IMR-90 (cell line): ENCODE measurements at regions not wholly inside any gene's neighbourhood (a gene's known extent, or its start where the extent isn't known, plus 50 kb on each side); places are given as distances from the start of the nearest gene placed in this dataset.

ENCODE experiments used
- ATAC-seq: fragments of 200-7000 bp; cut with Tn5 transposase; 2 replicates; pipeline ENCODE4 v1.9.1; 2020; ENCODE audit warnings: low read depth, mild to moderate bottlenecking, moderate library complexity
- BruUV-seq: library from RNA; stranded (reverse); fragments of 400-500 nt; replicated peaks from 2 replicates; lab custom pipeline; 2021; lab: Mats Ljungman, UMichigan
- CTCF ChIA-PET: fragments of 300-600 bp; formaldehyde crosslinking; extraction: SDS; loops from one replicate; lab custom pipeline; 2021; ENCODE audit warnings: antibody characterized with exemption; lab: Yijun Ruan, JAX
- POLR2A ChIA-PET: fragments of 300-600 bp; sonication (Branson Sonifier 250); formaldehyde crosslinking; loops from one replicate; lab custom pipeline; 2022; ENCODE audit warnings: antibody characterized with exemption; ENCODE audit not compliant: unreplicated experiment; lab: Charles Lee
- DNase-seq: peaks from one replicate; pipeline ENCODE4 v3.0.0; 2013
- H2AFZ ChIP-seq: replicated peaks from 2 replicates; pipeline ENCODE3; 2013; ENCODE audit warnings: low read length, mild to moderate bottlenecking; ENCODE audit not compliant: poor library complexity
- H2AK5ac ChIP-seq: 2 replicates; pipeline ENCODE4 v1.6.1; 2013; ENCODE audit warnings: low read depth, low read length, inconsistent platforms
- H2AK9ac ChIP-seq: replicated peaks from 2 replicates; pipeline ENCODE3; 2013; ENCODE audit warnings: mild to moderate bottlenecking, low read depth, low read length, moderate library complexity; ENCODE audit not compliant: poor library complexity
- H2BK120ac ChIP-seq: 2 replicates; pipeline ENCODE4 v1.6.1; 2013; ENCODE audit warnings: low read depth, low read length, inconsistent platforms
- H2BK15ac ChIP-seq: 3 replicates; pipeline ENCODE4 v1.6.1; 2013; ENCODE audit warnings: low read depth, low read length, inconsistent platforms
- H2BK20ac ChIP-seq: 2 replicates; pipeline ENCODE4 v1.6.1; 2013; ENCODE audit warnings: low read depth, mild to moderate bottlenecking, inconsistent platforms, low read length, moderate library complexity
- H2BK5ac ChIP-seq: 2 replicates; pipeline ENCODE4 v1.6.1; 2013; ENCODE audit warnings: mild to moderate bottlenecking, low read depth, low read length, inconsistent platforms; ENCODE audit not compliant: poor library complexity, severe bottlenecking
- H3K14ac ChIP-seq: replicated peaks from 2 replicates; pipeline ENCODE4 v1.6.1; 2013; ENCODE audit warnings: low read depth, low read length, inconsistent platforms
- H3K18ac ChIP-seq: 2 replicates; pipeline ENCODE4 v1.6.1; 2013; ENCODE audit warnings: low read depth, low read length, control low read depth
- H3K23ac ChIP-seq: 2 replicates; pipeline ENCODE4 v1.6.1; 2013; ENCODE audit warnings: low read depth, low read length, inconsistent platforms
- H3K27ac ChIP-seq: 2 replicates; pipeline ENCODE4 v1.5.1; 2013; ENCODE audit warnings: mild to moderate bottlenecking, control low read depth, low read length; ENCODE audit not compliant: insufficient read depth
- H3K27me3 ChIP-seq: 2 replicates; pipeline ENCODE4 v1.6.1; 2013; ENCODE audit warnings: low read length; ENCODE audit not compliant: control insufficient read depth, insufficient read depth
- H3K36me3 ChIP-seq: 2 replicates; pipeline ENCODE4 v1.6.1; 2013; ENCODE audit warnings: low read length, mixed read lengths; ENCODE audit not compliant: control insufficient read depth, insufficient read depth
- H3K4ac ChIP-seq: 2 replicates; pipeline ENCODE4 v1.6.1; 2013; ENCODE audit warnings: low read depth, low read length, inconsistent platforms
- H3K4me1 ChIP-seq: 2 replicates; pipeline ENCODE4 v1.6.1; 2013; ENCODE audit warnings: low read length, mixed read lengths; ENCODE audit not compliant: control insufficient read depth, insufficient read depth
- H3K4me2 ChIP-seq: 2 replicates; pipeline ENCODE4 v1.6.1; 2013; ENCODE audit warnings: low read depth, mild to moderate bottlenecking, control low read depth, low read length, moderate library complexity
- H3K4me3 ChIP-seq: 2 replicates; pipeline ENCODE4 v1.5.1; 2013; ENCODE audit warnings: low read depth, mild to moderate bottlenecking, control low read depth, low read length, moderate library complexity; ENCODE audit not compliant: insufficient read depth
- H3K56ac ChIP-seq: 2 replicates; pipeline ENCODE4 v1.6.1; 2013; ENCODE audit warnings: low read length, inconsistent platforms; ENCODE audit not compliant: insufficient read depth; ENCODE audit errors: extremely low read depth
- H3K79me1 ChIP-seq, 2 experiments: 2 replicates each; pipeline ENCODE4 v1.6.1; 2013; ENCODE audit warnings: low read length in 2 of 2, inconsistent platforms in 1 of 2, low read depth in 1 of 2
- H3K9ac ChIP-seq: 2 replicates; pipeline ENCODE4 v1.6.1; 2013; ENCODE audit warnings: low read depth, low read length, control low read depth
- H3K9me1 ChIP-seq: 2 replicates; pipeline ENCODE4 v1.6.1; 2013; ENCODE audit warnings: low read length, inconsistent platforms; ENCODE audit not compliant: insufficient read depth
- H3K9me3 ChIP-seq: 2 replicates; pipeline ENCODE4 v1.6.1; 2013; ENCODE audit warnings: low read length; ENCODE audit not compliant: control insufficient read depth, insufficient read depth
- H4K20me1 ChIP-seq: 2 replicates; pipeline ENCODE4 v1.6.1; 2013; ENCODE audit warnings: low read length, inconsistent platforms; ENCODE audit not compliant: insufficient read depth
- H4K5ac ChIP-seq: 2 replicates; pipeline ENCODE4 v1.6.1; 2013; ENCODE audit warnings: mild to moderate bottlenecking, low read depth, low read length, control low read depth
- H4K8ac ChIP-seq, 2 experiments: 2 replicates each; pipeline ENCODE4 v1.6.1; 2013; ENCODE audit warnings: low read depth in 2 of 2, low read length in 2 of 2, control low read depth in 1 of 2, inconsistent platforms in 1 of 2
- H4K91ac ChIP-seq: 2 replicates; pipeline ENCODE4 v1.6.1; 2013; ENCODE audit warnings: low read depth, low read length, inconsistent platforms; ENCODE audit not compliant: insufficient read depth
- BHLHE40 ChIP-seq: fragments of 150-350 bp; IDR thresholded peaks from 2 replicates; pipeline ENCODE4 v1.6.1; 2016; ENCODE audit warnings: mild to moderate bottlenecking, low read depth, low read length
- CEBPB ChIP-seq: IDR thresholded peaks from 2 replicates; pipeline ENCODE4 v1.6.1; 2012; ENCODE audit warnings: low read depth, low read length, improper control_type of control experiment
- CHD1 ChIP-seq: IDR thresholded peaks from 2 replicates; pipeline ENCODE4 v1.6.1; 2012; ENCODE audit warnings: low read depth, low read length, improper control_type of control experiment
- CTCF ChIP-seq: conservative IDR thresholded peaks from 2 replicates; pipeline ENCODE4 v1.5.1; 2012; ENCODE audit warnings: mild to moderate bottlenecking, low read depth, low read length, improper control_type of control experiment
- FOS ChIP-seq: fragments of 150-350 bp; IDR thresholded peaks from 2 replicates; pipeline ENCODE4 v1.6.1; 2016; ENCODE audit warnings: low read depth, low read length
- MAFK ChIP-seq: IDR thresholded peaks from 2 replicates; pipeline ENCODE4 v1.6.1; 2012; ENCODE audit warnings: low read depth, low read length, improper control_type of control experiment
- MAZ ChIP-seq: IDR thresholded peaks from 2 replicates; pipeline ENCODE4 v1.6.1; 2012; ENCODE audit warnings: low read depth, mild to moderate bottlenecking, low read length, improper control_type of control experiment, moderate library complexity, borderline replicate concordance
- MXI1 ChIP-seq: IDR thresholded peaks from 2 replicates; pipeline ENCODE4 v1.6.1; 2012; ENCODE audit warnings: low read depth, mild to moderate bottlenecking, low read length, moderate library complexity, borderline replicate concordance
- NFE2L2 ChIP-seq: fragments of 150-350 bp; IDR thresholded peaks from 2 replicates; pipeline ENCODE4 v1.6.1; 2016; ENCODE audit warnings: low read depth, mild to moderate bottlenecking, low read length
- POLR2A ChIP-seq: IDR thresholded peaks from 2 replicates; pipeline ENCODE4 v1.6.1; 2012; ENCODE audit warnings: mild to moderate bottlenecking, low read depth, low read length
- RAD21 ChIP-seq: IDR thresholded peaks from 2 replicates; pipeline ENCODE4 v1.6.1; 2012; ENCODE audit warnings: low read length, improper control_type of control experiment
- RCOR1 ChIP-seq: IDR thresholded peaks from 2 replicates; pipeline ENCODE4 v1.6.1; 2012; ENCODE audit warnings: mild to moderate bottlenecking, low read length, improper control_type of control experiment; ENCODE audit not compliant: insufficient replicate concordance
- RFX5 ChIP-seq: IDR thresholded peaks from 2 replicates; pipeline ENCODE4 v1.8.0; 2012; ENCODE audit warnings: low read depth, mild to moderate bottlenecking, low read length, moderate library complexity
- SMC3 ChIP-seq: fragments of 150-350 bp; IDR thresholded peaks from 2 replicates; pipeline ENCODE4 v1.6.1; 2016; ENCODE audit warnings: low read depth, mild to moderate bottlenecking, antibody characterized with exemption, low read length, moderate library complexity
- USF2 ChIP-seq: fragments of 150-350 bp; IDR thresholded peaks from 2 replicates; pipeline ENCODE4 v1.6.1; 2017; ENCODE audit warnings: mild to moderate bottlenecking, antibody characterized with exemption, low read length, low read depth
- dilution Hi-C: fragments of 300-500 bp; cut with HindIII; formaldehyde crosslinking; loops from one replicate; pipeline ENCODE4 v1.14.3; 2018; ENCODE audit warnings: low sequenced_read_pairs; ENCODE audit not compliant: unreplicated experiment
- in situ Hi-C: fragments of 300-500 bp; cut with MboI; formaldehyde crosslinking; loops from 3 replicates; pipeline ENCODE4 v1.14.3; 2019; ENCODE audit warnings: low sequenced_read_pairs, inconsistent platforms, mixed read lengths
- intact Hi-C: fragments of 100-400 bp; cut with micrococcal nuclease; formaldehyde crosslinking; loops from 2 replicates; pipeline ENCODE4 v1.10.0; 2022
- TF ChIP-seq, protein P1 (sequence below): fragments of 150-350 bp; IDR thresholded peaks from 2 replicates; pipeline ENCODE4 v1.6.1; 2016; ENCODE audit warnings: low read depth, mild to moderate bottlenecking, low read length, moderate library complexity, borderline replicate concordance

- dilution Hi-C loops = no loop called here
- intact Hi-C loops = no loop called here
- Histone ChIP-seq H3K4me2 (no peak overlapping the region), H3K36me3 (no peaks in the 10 kb centered on the region), H4K20me1 (no peaks in the 10 kb centered on the region), H3K4me3 (no peak overlapping the region), H2BK20ac (no peak overlapping the region), H3K4me1 (no peaks in the 10 kb centered on the region), H3K27me3 (no peaks in the 10 kb centered on the region), H3K9me1 (no peaks in the 10 kb centered on the region), H4K91ac (no peak overlapping the region), H3K9me3 (no peaks in the 10 kb centered on the region), H3K14ac (no peak overlapping the region), H2BK5ac (no peak overlapping the region), H2AK5ac (no peak overlapping the region), H4K8ac (no peak overlapping the region), H4K5ac (no peak overlapping the region), H2AFZ (no peak overlapping the region), H3K18ac (no peak overlapping the region), H3K79me1 (no peaks in the 10 kb centered on the region), H3K9ac (no peak overlapping the region), H2BK15ac (no peak overlapping the region), H3K56ac (no peak overlapping the region), H2AK9ac (no peak overlapping the region), H2BK120ac (no peak overlapping the region), H3K23ac (no peak overlapping the region), H3K27ac (no peak overlapping the region), H3K4ac (no peak overlapping the region)
- no TSS peak for BruUV-seq
- TF ChIP-seq MAFK (no peak), USF2 (no peak), RFX5 (no peak), SMC3 (no peak), POLR2A (no peak), MAZ (no peak), RCOR1 (no peak), RAD21 (no peak), CEBPB (no peak), MXI1 (no peak), BHLHE40 (no peak), CTCF (no peak), FOS (no peak), NFE2L2 (no peak), CHD1 (no peak)
- TF ChIP-seq, protein P1, sequence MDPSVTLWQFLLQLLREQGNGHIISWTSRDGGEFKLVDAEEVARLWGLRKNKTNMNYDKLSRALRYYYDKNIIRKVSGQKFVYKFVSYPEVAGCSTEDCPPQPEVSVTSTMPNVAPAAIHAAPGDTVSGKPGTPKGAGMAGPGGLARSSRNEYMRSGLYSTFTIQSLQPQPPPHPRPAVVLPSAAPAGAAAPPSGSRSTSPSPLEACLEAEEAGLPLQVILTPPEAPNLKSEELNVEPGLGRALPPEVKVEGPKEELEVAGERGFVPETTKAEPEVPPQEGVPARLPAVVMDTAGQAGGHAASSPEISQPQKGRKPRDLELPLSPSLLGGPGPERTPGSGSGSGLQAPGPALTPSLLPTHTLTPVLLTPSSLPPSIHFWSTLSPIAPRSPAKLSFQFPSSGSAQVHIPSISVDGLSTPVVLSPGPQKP = no peak
- in situ Hi-C loops = no loop called here
- DNase-seq (no peak), ATAC-seq (no peak)
- ChIA-PET POLR2A (no interaction called here), CTCF (no interaction called here)
Measured at GRCh38 chr4:43126595-43126994, 234.1 kb downstream of the GRXCR1 start.
